ENCODE measurements at regions not wholly inside any gene's neighbourhood (a gene's known extent, or its start where the extent isn't known, plus 50 kb on each side); places are given as distances from the start of the nearest gene placed in this dataset.

GRCh38 chr4:111045992-111046391, 423.1 kb upstream of the PITX2 start:
- H2AFZ ChIP-seq (ENCODE audit: low read length) = no peak overlapping the region
- no peaks in the 10 kb centered on the region for H3K9me3 ChIP-seq (ENCODE audit: low read depth, low read length)
- no peak overlapping the region for H3K4me2 ChIP-seq (ENCODE audit: insufficient read depth, low read length)
- H3K27me3 ChIP-seq (ENCODE audit: insufficient read depth, low read length) = no peaks in the 10 kb centered on the region
- H3K4me3 ChIP-seq (ENCODE audit: insufficient read depth, low read length) = no peak overlapping the region
- H3K79me2 ChIP-seq (ENCODE audit: insufficient read depth, low read length) = no peaks in the 10 kb centered on the region
- no peak overlapping the region for H3K27ac ChIP-seq (ENCODE audit: low read depth, low read length)
- TF ChIP-seq, protein P1, sequence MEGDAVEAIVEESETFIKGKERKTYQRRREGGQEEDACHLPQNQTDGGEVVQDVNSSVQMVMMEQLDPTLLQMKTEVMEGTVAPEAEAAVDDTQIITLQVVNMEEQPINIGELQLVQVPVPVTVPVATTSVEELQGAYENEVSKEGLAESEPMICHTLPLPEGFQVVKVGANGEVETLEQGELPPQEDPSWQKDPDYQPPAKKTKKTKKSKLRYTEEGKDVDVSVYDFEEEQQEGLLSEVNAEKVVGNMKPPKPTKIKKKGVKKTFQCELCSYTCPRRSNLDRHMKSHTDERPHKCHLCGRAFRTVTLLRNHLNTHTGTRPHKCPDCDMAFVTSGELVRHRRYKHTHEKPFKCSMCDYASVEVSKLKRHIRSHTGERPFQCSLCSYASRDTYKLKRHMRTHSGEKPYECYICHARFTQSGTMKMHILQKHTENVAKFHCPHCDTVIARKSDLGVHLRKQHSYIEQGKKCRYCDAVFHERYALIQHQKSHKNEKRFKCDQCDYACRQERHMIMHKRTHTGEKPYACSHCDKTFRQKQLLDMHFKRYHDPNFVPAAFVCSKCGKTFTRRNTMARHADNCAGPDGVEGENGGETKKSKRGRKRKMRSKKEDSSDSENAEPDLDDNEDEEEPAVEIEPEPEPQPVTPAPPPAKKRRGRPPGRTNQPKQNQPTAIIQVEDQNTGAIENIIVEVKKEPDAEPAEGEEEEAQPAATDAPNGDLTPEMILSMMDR (IDR thresholded peaks at IDR 0.05; ENCODE audit: extremely low read depth, low read depth, low read length) = no peak
- no peaks in the 10 kb centered on the region for H3K4me1 ChIP-seq (ENCODE audit: insufficient read depth, low read length)
- no peak for DNase-seq (ENCODE audit: insufficient read length, low spot score, missing footprints)
- no peaks in the 10 kb centered on the region for H3K36me3 ChIP-seq (ENCODE audit: insufficient read depth, low read length)
- no peaks in the 10 kb centered on the region for H4K20me1 ChIP-seq (ENCODE audit: insufficient read depth, low read length)

- no peak overlapping the region for H3K4me2 ChIP-seq (ENCODE audit: insufficient read depth, low read length)
- H4K20me1 ChIP-seq (ENCODE audit: insufficient read depth, low read length) = no peaks in the 10 kb centered on the region
- no peak overlapping the region for H2AFZ ChIP-seq (ENCODE audit: low read length)
- TF ChIP-seq, protein P1 (IDR thresholded peaks at IDR 0.05; ENCODE audit: extremely low read depth, low read depth, low read length) = no peak
- H3K27ac ChIP-seq (ENCODE audit: low read depth, low read length) = no peak overlapping the region
- no peaks in the 10 kb centered on the region for H3K4me1 ChIP-seq (ENCODE audit: insufficient read depth, low read length)
- H3K36me3 ChIP-seq (ENCODE audit: insufficient read depth, low read length) = no peaks in the 10 kb centered on the region
- H3K79me2 ChIP-seq (ENCODE audit: insufficient read depth, low read length) = no peaks in the 10 kb centered on the region
- H3K27me3 ChIP-seq (ENCODE audit: insufficient read depth, low read length) = no peaks in the 10 kb centered on the region
- DNase-seq (ENCODE audit: insufficient read length, low spot score, missing footprints) = peak; percentile 22
- H3K4me3 ChIP-seq (ENCODE audit: insufficient read depth, low read length) = no peak overlapping the region
- no peaks in the 10 kb centered on the region for H3K9me3 ChIP-seq (ENCODE audit: low read depth, low read length)
These were observed 423.9 kb upstream of the PITX2 start for GRCh38 chr4:111046811-111047210.

GRCh38 chr4:111048316-111048715, 425.4 kb upstream of the PITX2 start:
- Histone ChIP-seq H3K27me3 (ENCODE audit: insufficient read depth, low read length) (no peaks in the 10 kb centered on the region), H3K36me3 (ENCODE audit: insufficient read depth, low read length) (no peaks in the 10 kb centered on the region), H2AFZ (ENCODE audit: low read length) (no peak overlapping the region), H3K9me3 (ENCODE audit: low read depth, low read length) (no peaks in the 10 kb centered on the region), H3K79me2 (ENCODE audit: insufficient read depth, low read length) (no peaks in the 10 kb centered on the region), H3K4me1 (ENCODE audit: insufficient read depth, low read length) (no peaks in the 10 kb centered on the region), H3K27ac (ENCODE audit: low read depth, low read length) (no peak overlapping the region), H3K4me2 (ENCODE audit: insufficient read depth, low read length) (no peak overlapping the region), H4K20me1 (ENCODE audit: insufficient read depth, low read length) (no peaks in the 10 kb centered on the region), H3K4me3 (ENCODE audit: insufficient read depth, low read length) (no peak overlapping the region)
- TF ChIP-seq, protein P1 (IDR thresholded peaks at IDR 0.05; ENCODE audit: extremely low read depth, low read depth, low read length) = no peak
- no peak for DNase-seq (ENCODE audit: insufficient read length, low spot score, missing footprints)

DNA sequence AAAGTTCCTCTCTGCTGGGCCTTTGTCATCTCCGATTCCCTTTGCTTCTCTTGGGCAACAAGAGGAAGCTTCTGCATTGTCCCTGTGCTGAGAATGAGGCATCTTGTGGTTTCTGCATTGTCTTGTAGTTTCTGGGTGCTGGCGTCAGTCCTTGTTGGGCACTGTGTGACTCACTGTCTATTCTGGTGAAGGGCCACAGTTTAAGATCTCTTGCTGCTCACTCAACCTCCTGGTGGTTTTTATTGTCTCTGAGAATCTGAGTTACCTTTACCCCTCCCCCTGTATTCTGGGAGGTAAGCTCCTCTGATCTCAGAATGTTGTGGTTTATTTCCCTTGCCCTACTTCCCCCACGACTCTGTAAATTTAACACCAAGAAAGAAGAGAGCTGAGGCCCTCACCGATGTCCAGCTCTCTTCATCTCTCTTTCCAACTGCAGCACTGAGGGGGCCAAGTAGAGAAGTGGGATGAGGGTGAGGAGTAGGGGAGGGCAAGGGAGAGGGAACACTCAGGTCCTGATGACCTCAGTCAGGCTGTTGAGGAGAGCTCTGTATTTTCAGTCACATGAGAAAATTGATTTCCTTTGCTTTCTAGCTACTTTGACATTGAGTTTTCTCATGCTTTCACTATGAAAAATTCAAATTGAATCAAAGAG, 441.6 kb upstream of the PITX2 start:
- Histone ChIP-seq H3K9me3 (ENCODE audit: low read depth, low read length) (no peaks in the 10 kb centered on the region), H2AFZ (ENCODE audit: low read length) (peak overlapping the region; percentile 68), H3K27me3 (ENCODE audit: insufficient read depth, low read length) (no peaks in the 10 kb centered on the region), H3K4me2 (ENCODE audit: insufficient read depth, low read length) (peak overlapping the region; percentile 34), H3K36me3 (ENCODE audit: insufficient read depth, low read length) (no peaks in the 10 kb centered on the region), H3K79me2 (ENCODE audit: insufficient read depth, low read length) (no peaks in the 10 kb centered on the region), H3K27ac (ENCODE audit: low read depth, low read length) (peak overlapping the region; percentile 74), H4K20me1 (ENCODE audit: insufficient read depth, low read length) (no peaks in the 10 kb centered on the region), H3K4me1 (ENCODE audit: insufficient read depth, low read length) (peaks cover 29% of the 10 kb centered on the region), H3K4me3 (ENCODE audit: insufficient read depth, low read length) (no peak overlapping the region)
- DNase-seq (ENCODE audit: insufficient read length, low spot score, missing footprints) = peak; percentile 61
- TF ChIP-seq, protein P1 (IDR thresholded peaks at IDR 0.05; ENCODE audit: extremely low read depth, low read depth, low read length) = no peak

All from osteoblast (primary cell).